ENCODE measurements at regions not wholly inside any gene's neighbourhood (a gene's known extent, or its start where the extent isn't known, plus 50 kb on each side); places are given as distances from the start of the nearest gene placed in this dataset.

- no peak overlapping the region for H3K4me2 ChIP-seq (replicated peaks; ENCODE audit: extremely low read depth, low read length, poor library complexity, severe bottlenecking)
- Mint-ChIP-seq H3K27me3 (ENCODE audit: low read depth in 3 of 3) (peaks cover 0 to 2% (median 2%) of the 10 kb centered on the region in 3 donors), H3K4me3 (no peak overlapping the region), H3K27ac (no peak overlapping the region), H3K9me3 (peaks cover 2 to 12% (median 6%) of the 10 kb centered on the region in 7 donors), H3K4me1 (no peaks in the 10 kb centered on the region), H3K36me3 (no peaks in the 10 kb centered on the region)
- no peaks in the 10 kb centered on the region for H3K4me1 ChIP-seq (ENCODE audit: control insufficient read depth in 1 of 2, insufficient read depth in 2 of 2, low read length in 2 of 2)
- WGBS (ENCODE audit: insufficient coverage), result no CpG with 5 or more reads among the region's 2 CpGs
- no peaks in the 10 kb centered on the region for H3K36me3 ChIP-seq (replicated peaks in 1 of 2; ENCODE audit: control insufficient read depth in 1 of 2, insufficient read depth in 2 of 2, low read length in 2 of 2)
- H3K9ac ChIP-seq (ENCODE audit: insufficient read depth, low read length, poor library complexity, severe bottlenecking), result no peak overlapping the region
- TF ChIP-seq CTCF (IDR thresholded peaks at IDR 0.05), result no peak
- H3K79me2 ChIP-seq (ENCODE audit: insufficient read depth, low read length), result no peaks in the 10 kb centered on the region
- peaks cover 0 to 3% of the 10 kb centered on the region in 2 donors for H3K9me3 ChIP-seq (replicated peaks in 1 of 2; ENCODE audit: control insufficient read depth in 1 of 2, insufficient read depth in 1 of 2, low read length in 2 of 2)
- H3K4me3 ChIP-seq (replicated peaks in 1 of 3; ENCODE audit: low read depth in 2 of 3, low read length in 3 of 3), result no peak overlapping the region
- intact Hi-C loops (cut with micrococcal nuclease), result no loop called here
- H3K27me3 ChIP-seq (ENCODE audit: control insufficient read depth in 2 of 2, insufficient read depth in 2 of 2, low read length in 2 of 2), result no peaks in the 10 kb centered on the region
- DNase-seq, result no peak
- H4K20me1 ChIP-seq (ENCODE audit: insufficient read depth, low read length), result no peaks in the 10 kb centered on the region
- H3K27ac ChIP-seq (ENCODE audit: low read depth in 1 of 2, low read length in 2 of 2), result no peak overlapping the region
- no peak overlapping the region for H2AFZ ChIP-seq (ENCODE audit: insufficient read depth, low read depth, low read length, poor library complexity, severe bottlenecking)
Observed at GRCh38 chr15:52943746-52944145, 153.6 kb upstream of the ONECUT1 start.

GRCh38 chr15:52936489-52936888 lies 146.4 kb upstream of the ONECUT1 start:
- Mint-ChIP-seq H3K4me3 (no peak overlapping the region), H3K9me3 (peaks cover 1 to 7% (median 3%) of the 10 kb centered on the region in 7 donors), H3K36me3 (no peaks in the 10 kb centered on the region), H3K4me1 (no peaks in the 10 kb centered on the region), H3K27ac (no peak overlapping the region), H3K27me3 (ENCODE audit: low read depth in 3 of 3) (peaks cover 0 to 4% (median 0%) of the 10 kb centered on the region in 3 donors)
- no peak overlapping the region for H3K4me3 ChIP-seq (replicated peaks in 1 of 3; ENCODE audit: low read depth in 2 of 3, low read length in 3 of 3)
- peaks cover 3 to 9% of the 10 kb centered on the region in 2 donors for H3K9me3 ChIP-seq (replicated peaks in 1 of 2; ENCODE audit: control insufficient read depth in 1 of 2, insufficient read depth in 1 of 2, low read length in 2 of 2)
- H3K9ac ChIP-seq (ENCODE audit: insufficient read depth, low read length, poor library complexity, severe bottlenecking), result no peak overlapping the region
- no peaks in the 10 kb centered on the region for H3K36me3 ChIP-seq (replicated peaks in 1 of 2; ENCODE audit: control insufficient read depth in 1 of 2, insufficient read depth in 2 of 2, low read length in 2 of 2)
- no peak overlapping the region for H3K4me2 ChIP-seq (replicated peaks; ENCODE audit: extremely low read depth, low read length, poor library complexity, severe bottlenecking)
- WGBS (ENCODE audit: insufficient coverage), result no CpG with 5 or more reads among the region's 1 CpG
- TF ChIP-seq CTCF (IDR thresholded peaks at IDR 0.05), result no peak
- no peak overlapping the region for H2AFZ ChIP-seq (ENCODE audit: insufficient read depth, low read depth, low read length, poor library complexity, severe bottlenecking)
- no peak for DNase-seq
- H3K4me1 ChIP-seq (ENCODE audit: control insufficient read depth in 1 of 2, insufficient read depth in 2 of 2, low read length in 2 of 2), result no peaks in the 10 kb centered on the region
- H4K20me1 ChIP-seq (ENCODE audit: insufficient read depth, low read length), result no peaks in the 10 kb centered on the region
- intact Hi-C loops (cut with micrococcal nuclease), result no loop called here
- H3K27me3 ChIP-seq (ENCODE audit: control insufficient read depth in 2 of 2, insufficient read depth in 2 of 2, low read length in 2 of 2), result no peaks in the 10 kb centered on the region
- H3K27ac ChIP-seq (ENCODE audit: low read depth in 1 of 2, low read length in 2 of 2), result no peak overlapping the region
- no peaks in the 10 kb centered on the region for H3K79me2 ChIP-seq (ENCODE audit: insufficient read depth, low read length)

All from CD14-positive monocyte (primary cell).